Cardiac fibroblast (primary cell): ENCODE measurements at regions not wholly inside any gene's neighbourhood (a gene's known extent, or its start where the extent isn't known, plus 50 kb on each side); places are given as distances from the start of the nearest gene placed in this dataset.
"Not testable (repeated sequence)": the region's sequence is repeated elsewhere in the genome, so short reads cannot be mapped to it uniquely, and the experiment has no call there.

Source experiments
- DNase-seq, 2 donors: peaks; one replicate each; pipeline versions ENCODE4 v3.0.0 to v3.0.0-alpha.2; 2010; ENCODE audit warnings: low read depth in 2 of 2
- H3K4me3 ChIP-seq, 2 donors: replicated peaks in 1 of 2; 1 replicate in 1 of 2; 2 replicates in 1 of 2; pipeline ENCODE4 v1.5.1; 2011; ENCODE audit warnings: low read depth in 2 of 2, low read length in 2 of 2, mild to moderate bottlenecking in 2 of 2, moderate library complexity in 1 of 2
- CTCF ChIP-seq: IDR thresholded peaks from one replicate; pipeline ENCODE4 v1.5.1; 2011; ENCODE audit warnings: low read depth, mild to moderate bottlenecking, low read length, inconsistent platforms

- no peak for TF ChIP-seq CTCF
- no peak for DNase-seq
Measured at GRCh38 chr10:4169448-4169847, 384.4 kb upstream of the KLF6 start.

DNA sequence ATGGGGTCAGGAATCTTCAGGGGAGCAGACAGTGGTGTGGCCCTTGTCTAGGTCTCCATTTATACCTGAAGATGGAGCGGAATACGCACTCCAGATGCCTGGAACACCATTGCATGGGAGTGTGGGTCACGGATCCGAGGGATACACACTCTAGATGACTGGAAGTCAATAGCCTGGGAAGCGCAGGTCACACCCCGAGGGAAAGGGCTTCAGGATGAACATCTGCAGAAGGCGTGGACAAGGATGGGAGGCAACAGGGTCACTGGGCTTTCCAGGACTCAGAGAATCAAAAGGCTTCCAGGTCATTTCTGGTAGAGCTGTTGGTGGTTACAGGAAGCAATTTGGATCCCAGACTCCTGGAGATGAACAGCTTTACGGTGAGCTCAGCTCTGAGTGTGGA, 382.2 kb upstream of the KLF6 start:
- TF ChIP-seq CTCF, result no peak
- no peak for DNase-seq
- H3K4me3 ChIP-seq, result no peak overlapping the region

More at GRCh38 chr10:4169448-4169847, 384.4 kb upstream of the KLF6 start:
- no peak overlapping the region for H3K4me3 ChIP-seq

DNA sequence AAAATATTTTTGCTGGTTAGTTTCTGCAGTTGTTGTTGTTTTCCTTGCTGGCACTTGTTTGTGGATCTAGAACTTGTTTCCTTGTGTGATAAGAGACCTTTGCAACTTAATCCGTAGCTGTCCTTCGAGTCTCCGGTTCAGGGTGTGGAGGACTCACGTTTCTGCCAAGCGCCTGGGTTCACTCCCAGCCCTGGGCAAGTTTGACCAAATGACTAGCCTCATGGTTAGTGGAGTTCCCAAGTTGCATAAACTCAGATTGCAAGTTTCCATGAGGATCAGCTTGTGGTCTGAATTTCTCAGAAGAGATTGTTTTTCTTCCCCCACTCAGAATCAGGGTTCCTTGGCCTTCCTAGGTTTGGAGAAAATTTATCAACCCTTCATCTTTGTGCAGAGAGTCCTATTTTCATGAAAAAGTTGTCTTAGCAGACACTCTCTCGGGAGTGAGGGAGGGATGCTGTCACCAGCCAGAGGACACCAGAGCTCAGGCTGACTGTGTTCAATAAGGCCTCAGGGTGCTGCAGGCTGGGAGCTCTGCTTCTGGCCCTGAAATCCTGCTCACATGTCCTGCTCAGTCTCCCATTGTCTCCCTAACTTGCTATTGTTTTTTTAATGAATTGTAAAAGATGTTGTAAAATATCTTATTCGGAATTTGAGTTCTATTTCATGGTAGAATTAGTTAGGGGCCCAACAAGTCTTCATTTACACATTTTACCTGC, 377.7 kb upstream of the KLF6 start:
- H3K4me3 ChIP-seq, result no peak overlapping the region
- no peak for DNase-seq
- no peak for TF ChIP-seq CTCF

DNA sequence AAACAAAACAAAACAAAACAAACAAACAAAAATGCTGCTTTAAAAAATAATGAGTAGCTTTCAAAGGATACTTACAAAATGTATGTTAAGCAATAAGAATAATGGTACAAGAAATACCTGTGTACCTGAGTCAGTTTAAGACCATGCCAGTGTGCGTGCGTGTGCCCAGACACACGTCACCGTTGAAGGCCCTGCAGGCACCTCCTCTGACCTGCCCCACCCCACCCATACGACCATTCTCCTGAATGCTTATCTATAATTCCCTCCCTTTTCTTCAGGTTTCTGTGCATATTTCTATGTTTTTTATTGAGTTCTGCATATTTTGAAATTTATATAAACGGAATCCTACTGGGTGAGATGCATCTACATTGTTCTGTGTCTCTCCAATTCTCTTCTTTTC, 374.2 kb upstream of the KLF6 start:
- no peak overlapping the region for H3K4me3 ChIP-seq
- no peak for TF ChIP-seq CTCF
- no peak for DNase-seq

DNA sequence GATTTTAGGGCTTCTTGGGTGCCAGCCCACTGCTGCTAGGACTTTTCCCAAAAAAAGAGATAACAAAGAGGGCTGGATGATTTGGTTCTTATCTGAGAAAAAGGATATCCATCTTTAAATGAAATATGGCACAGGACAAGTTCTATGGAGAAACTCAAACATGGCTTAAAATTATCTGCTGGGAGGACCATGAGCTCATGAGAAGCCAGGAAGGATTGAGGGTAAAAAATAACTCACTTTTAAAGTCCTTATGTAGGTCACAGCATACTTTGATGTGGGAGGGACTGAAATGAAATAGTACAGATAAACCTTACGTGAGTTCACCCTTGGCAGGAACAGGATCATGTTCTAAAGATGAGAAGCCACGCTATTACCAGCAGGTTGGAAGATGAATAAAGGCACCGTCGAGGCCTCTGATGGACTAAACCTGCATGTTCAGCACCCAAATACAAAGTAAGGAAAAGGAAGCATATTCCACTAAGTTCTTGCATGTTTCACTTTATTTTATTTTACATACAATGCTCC, 369.2 kb upstream of the KLF6 start:
- H3K4me3 ChIP-seq, result no peak overlapping the region
- no peak for DNase-seq
- no peak for TF ChIP-seq CTCF

DNA sequence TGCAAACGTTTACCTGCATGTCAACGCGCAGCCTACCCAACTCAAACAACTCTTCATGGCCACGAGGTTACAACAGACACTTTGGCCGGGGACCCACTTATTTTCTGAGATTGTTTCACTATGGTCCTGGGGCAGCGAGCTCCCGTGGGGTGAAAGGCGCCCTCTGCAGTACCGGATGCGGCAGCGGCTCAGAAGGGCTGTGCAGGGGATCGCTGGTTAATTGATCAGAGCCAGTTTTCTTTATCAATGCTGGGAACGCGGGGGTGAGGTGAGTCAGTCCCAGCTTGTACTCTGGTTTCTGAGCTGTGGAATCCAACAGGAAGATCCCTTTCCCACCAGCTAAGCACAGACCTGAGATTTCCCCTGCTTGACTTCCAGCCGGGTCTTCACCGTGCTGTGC, 366.5 kb upstream of the KLF6 start:
- no peak overlapping the region for H3K4me3 ChIP-seq
- no peak for TF ChIP-seq CTCF
- no peak for DNase-seq

- DNase-seq, result no peak
- H3K4me3 ChIP-seq, result no peak overlapping the region
- no peak for TF ChIP-seq CTCF
Measured at GRCh38 chr10:4150676-4151075, 365.7 kb upstream of the KLF6 start.

- H3K4me3 ChIP-seq, DNase-seq: not testable (repeated sequence)
Measured at GRCh38 chr10:4149460-4149859, 364.5 kb upstream of the KLF6 start.
